HL-60 (cell line): ENCODE measurements at regions not wholly inside any gene's neighbourhood (a gene's known extent, or its start where the extent isn't known, plus 50 kb on each side); places are given as distances from the start of the nearest gene placed in this dataset.

ENCODE experiments used
- POLR2AphosphoS5 ChIP-seq: IDR thresholded peaks from 2 replicates; pipeline ENCODE4 v1.6.1; 2012; ENCODE audit warnings: low read depth
- TF ChIP-seq, protein P1 (sequence below): IDR thresholded peaks from one replicate; pipeline ENCODE4 v1.5.1; 2011; ENCODE audit warnings: low read length, control low read depth, inconsistent platforms; ENCODE audit not compliant: insufficient read depth

- TF ChIP-seq, protein P1, sequence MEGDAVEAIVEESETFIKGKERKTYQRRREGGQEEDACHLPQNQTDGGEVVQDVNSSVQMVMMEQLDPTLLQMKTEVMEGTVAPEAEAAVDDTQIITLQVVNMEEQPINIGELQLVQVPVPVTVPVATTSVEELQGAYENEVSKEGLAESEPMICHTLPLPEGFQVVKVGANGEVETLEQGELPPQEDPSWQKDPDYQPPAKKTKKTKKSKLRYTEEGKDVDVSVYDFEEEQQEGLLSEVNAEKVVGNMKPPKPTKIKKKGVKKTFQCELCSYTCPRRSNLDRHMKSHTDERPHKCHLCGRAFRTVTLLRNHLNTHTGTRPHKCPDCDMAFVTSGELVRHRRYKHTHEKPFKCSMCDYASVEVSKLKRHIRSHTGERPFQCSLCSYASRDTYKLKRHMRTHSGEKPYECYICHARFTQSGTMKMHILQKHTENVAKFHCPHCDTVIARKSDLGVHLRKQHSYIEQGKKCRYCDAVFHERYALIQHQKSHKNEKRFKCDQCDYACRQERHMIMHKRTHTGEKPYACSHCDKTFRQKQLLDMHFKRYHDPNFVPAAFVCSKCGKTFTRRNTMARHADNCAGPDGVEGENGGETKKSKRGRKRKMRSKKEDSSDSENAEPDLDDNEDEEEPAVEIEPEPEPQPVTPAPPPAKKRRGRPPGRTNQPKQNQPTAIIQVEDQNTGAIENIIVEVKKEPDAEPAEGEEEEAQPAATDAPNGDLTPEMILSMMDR = no peak
- TF ChIP-seq POLR2AphosphoS5 = no peak
Measured at GRCh38 chr7:81333536-81333935, 414.7 kb upstream of the SEMA3C start.
